ENCODE measurements at regions not wholly inside any gene's neighbourhood (a gene's known extent, or its start where the extent isn't known, plus 50 kb on each side); places are given as distances from the start of the nearest gene placed in this dataset.

DNA sequence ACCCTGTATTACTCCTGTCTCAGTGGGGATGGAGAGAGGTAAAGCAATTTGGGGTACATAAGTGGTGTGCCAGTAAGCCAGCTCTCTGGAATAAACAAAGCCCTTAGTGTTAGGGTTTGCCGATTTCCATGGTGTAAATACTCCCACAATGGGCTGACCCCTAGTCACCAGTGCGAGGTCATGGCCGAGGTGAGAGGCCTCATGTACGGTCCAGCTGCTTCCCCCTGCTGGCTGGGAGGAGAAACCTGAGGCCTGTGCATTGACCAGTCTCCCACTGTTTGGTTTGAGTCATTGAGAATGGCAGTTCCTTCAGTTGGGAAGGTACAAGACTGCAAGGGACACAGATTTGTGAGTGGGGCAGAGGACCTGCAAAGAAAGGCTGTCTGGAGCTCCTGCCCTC is 382.0 kb downstream of the CDH26 start:
- Mint-ChIP-seq H3K27me3 (ENCODE audit: insufficient read depth, unreplicated experiment) (peaks cover 33% of the 10 kb centered on the region), H3K4me1 (ENCODE audit: insufficient read depth, unreplicated experiment) (no peaks in the 10 kb centered on the region), H3K9me3 (ENCODE audit: unreplicated experiment) (no peaks in the 10 kb centered on the region), H3K4me3 (ENCODE audit: unreplicated experiment) (no peak overlapping the region), H3K27ac (ENCODE audit: low read depth, unreplicated experiment) (no peak overlapping the region), H3K36me3 (ENCODE audit: insufficient read depth, unreplicated experiment) (peaks cover 6% of the 10 kb centered on the region)
- DNase-seq (ENCODE audit: unreplicated experiment), result no peak
- CTCF ChIA-PET, result interaction anchor here (0.6 to 0.7 kb wide), 3 partner anchors 326 to 1353 kb away, joined by 3 to 4 read pairs (median 3); no protein-coding TSS in a partner anchor
- TF ChIP-seq, protein P1, sequence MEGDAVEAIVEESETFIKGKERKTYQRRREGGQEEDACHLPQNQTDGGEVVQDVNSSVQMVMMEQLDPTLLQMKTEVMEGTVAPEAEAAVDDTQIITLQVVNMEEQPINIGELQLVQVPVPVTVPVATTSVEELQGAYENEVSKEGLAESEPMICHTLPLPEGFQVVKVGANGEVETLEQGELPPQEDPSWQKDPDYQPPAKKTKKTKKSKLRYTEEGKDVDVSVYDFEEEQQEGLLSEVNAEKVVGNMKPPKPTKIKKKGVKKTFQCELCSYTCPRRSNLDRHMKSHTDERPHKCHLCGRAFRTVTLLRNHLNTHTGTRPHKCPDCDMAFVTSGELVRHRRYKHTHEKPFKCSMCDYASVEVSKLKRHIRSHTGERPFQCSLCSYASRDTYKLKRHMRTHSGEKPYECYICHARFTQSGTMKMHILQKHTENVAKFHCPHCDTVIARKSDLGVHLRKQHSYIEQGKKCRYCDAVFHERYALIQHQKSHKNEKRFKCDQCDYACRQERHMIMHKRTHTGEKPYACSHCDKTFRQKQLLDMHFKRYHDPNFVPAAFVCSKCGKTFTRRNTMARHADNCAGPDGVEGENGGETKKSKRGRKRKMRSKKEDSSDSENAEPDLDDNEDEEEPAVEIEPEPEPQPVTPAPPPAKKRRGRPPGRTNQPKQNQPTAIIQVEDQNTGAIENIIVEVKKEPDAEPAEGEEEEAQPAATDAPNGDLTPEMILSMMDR (IDR thresholded peaks at IDR 0.05; ENCODE audit: unreplicated experiment), result no peak
- POLR2A ChIA-PET, result interaction anchor here (0.7 kb wide), 1 partner anchor 821 kb away, joined by 3 read pairs; no protein-coding TSS in a partner anchor
- BruUV-seq (replicated peaks), result no TSS peak
- intact Hi-C loops (cut with micrococcal nuclease), result no loop called here

DNA sequence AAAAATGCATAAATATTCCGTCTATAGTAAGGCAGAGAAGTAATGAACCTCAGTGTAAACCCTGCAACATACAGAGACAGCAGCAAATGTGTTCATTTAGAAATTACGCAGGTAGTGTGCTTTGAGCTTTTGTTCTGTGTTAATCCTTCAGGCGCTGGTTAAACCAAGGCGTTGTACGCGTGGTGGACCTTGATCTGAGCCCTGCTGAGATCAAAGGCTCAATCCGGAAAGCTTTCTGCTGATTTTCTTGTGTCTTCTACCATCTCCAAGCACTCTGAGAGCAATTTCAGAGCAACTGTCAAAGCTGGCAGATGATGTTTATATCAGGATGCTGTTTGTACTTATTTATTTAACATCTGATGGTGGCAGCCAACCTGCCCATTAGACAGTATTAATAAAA is 382.8 kb downstream of the CDH26 start:
- H3K27ac Mint-ChIP-seq (ENCODE audit: low read depth, unreplicated experiment), result no peak overlapping the region
- CTCF ChIA-PET, result interaction anchor here (0.6 to 0.7 kb wide), 3 partner anchors 14 to 327 kb away, joined by 3 to 4 read pairs (median 4); no protein-coding TSS in a partner anchor

DNA sequence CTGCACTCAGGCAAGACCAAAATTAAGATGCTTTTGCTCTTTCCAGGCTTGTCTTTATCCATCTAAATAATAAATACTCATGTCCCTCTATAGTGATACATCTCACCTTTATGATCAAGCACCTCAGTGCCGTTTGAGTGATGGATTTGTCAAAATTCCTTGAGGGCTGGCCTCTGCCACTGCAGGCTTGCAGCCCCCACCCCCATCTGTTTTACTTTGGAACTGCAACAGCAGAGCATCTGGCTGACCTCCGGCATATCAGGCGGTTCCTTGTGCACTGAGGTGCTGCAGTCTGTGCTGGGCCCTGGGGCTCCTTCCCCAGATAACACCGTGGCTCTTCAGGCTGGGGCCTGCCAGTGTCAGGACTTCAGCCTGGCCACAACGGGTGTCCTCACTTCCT is 386.9 kb downstream of the CDH26 start:
- Mint-ChIP-seq H3K27ac (ENCODE audit: low read depth, unreplicated experiment) (no peak overlapping the region), H3K4me3 (ENCODE audit: unreplicated experiment) (no peak overlapping the region), H3K4me1 (ENCODE audit: insufficient read depth, unreplicated experiment) (no peaks in the 10 kb centered on the region), H3K36me3 (ENCODE audit: insufficient read depth, unreplicated experiment) (peaks cover 6% of the 10 kb centered on the region), H3K27me3 (ENCODE audit: insufficient read depth, unreplicated experiment) (peaks cover 14% of the 10 kb centered on the region), H3K9me3 (ENCODE audit: unreplicated experiment) (no peaks in the 10 kb centered on the region)
- intact Hi-C loops (cut with micrococcal nuclease), result no loop called here
- CTCF ChIA-PET, result no interaction called here
- no TSS peak for BruUV-seq (replicated peaks)
- TF ChIP-seq, protein P1 (IDR thresholded peaks at IDR 0.05; ENCODE audit: unreplicated experiment), result no peak
- POLR2A ChIA-PET, result no interaction called here
- DNase-seq (ENCODE audit: unreplicated experiment), result no peak

More for the DNA sequence above, 382.8 kb downstream of the CDH26 start:
- Mint-ChIP-seq H3K27me3 (ENCODE audit: insufficient read depth, unreplicated experiment) (peaks cover 33% of the 10 kb centered on the region), H3K4me1 (ENCODE audit: insufficient read depth, unreplicated experiment) (no peaks in the 10 kb centered on the region), H3K36me3 (ENCODE audit: insufficient read depth, unreplicated experiment) (peaks cover 6% of the 10 kb centered on the region), H3K4me3 (ENCODE audit: unreplicated experiment) (no peak overlapping the region), H3K9me3 (ENCODE audit: unreplicated experiment) (no peaks in the 10 kb centered on the region)
- POLR2A ChIA-PET, result no interaction called here
- intact Hi-C loops (cut with micrococcal nuclease), result no loop called here
- TF ChIP-seq, protein P1 (IDR thresholded peaks at IDR 0.05; ENCODE audit: unreplicated experiment), result no peak
- DNase-seq (ENCODE audit: unreplicated experiment), result no peak
- no TSS peak for BruUV-seq (replicated peaks)

GRCh38 chr20:60349418-60349817 is 391.2 kb downstream of the CDH26 start:
- Mint-ChIP-seq H3K36me3 (ENCODE audit: insufficient read depth, unreplicated experiment) (peaks cover 4% of the 10 kb centered on the region), H3K4me3 (ENCODE audit: unreplicated experiment) (no peak overlapping the region), H3K4me1 (ENCODE audit: insufficient read depth, unreplicated experiment) (no peaks in the 10 kb centered on the region), H3K27ac (ENCODE audit: low read depth, unreplicated experiment) (no peak overlapping the region), H3K27me3 (ENCODE audit: insufficient read depth, unreplicated experiment) (peaks cover 6% of the 10 kb centered on the region), H3K9me3 (ENCODE audit: unreplicated experiment) (no peaks in the 10 kb centered on the region)
- DNase-seq (ENCODE audit: unreplicated experiment), result no peak
- no TSS peak for BruUV-seq (replicated peaks)
- intact Hi-C loops (cut with micrococcal nuclease), result no loop called here
- TF ChIP-seq, protein P1 (IDR thresholded peaks at IDR 0.05; ENCODE audit: unreplicated experiment), result no peak
- ChIA-PET POLR2A (no interaction called here), CTCF (no interaction called here)
